DMS114 treated with DMSO at 0.1 percent for 48 hours (cell line): ENCODE measurements at regions not wholly inside any gene's neighbourhood (a gene's known extent, or its start where the extent isn't known, plus 50 kb on each side); places are given as distances from the start of the nearest gene placed in this dataset.

Experiments
- DNase-seq: peaks from one replicate; lab custom pipeline; 2025; ENCODE audit not compliant: unreplicated experiment; lab: John Stamatoyannopoulos, UW

- no peak for DNase-seq
These were observed 457.0 kb upstream of the KLF4 start for GRCh38 chr9:107946364-107947141.

- DNase-seq, result no peak
These were observed 456.4 kb upstream of the KLF4 start for GRCh38 chr9:107945961-107946360.

- no peak for DNase-seq
These were observed 455.9 kb upstream of the KLF4 start for GRCh38 chr9:107945493-107945892.

GRCh38 chr9:107944387-107944786 is 454.8 kb upstream of the KLF4 start:
- DNase-seq, result no peak

- no peak for DNase-seq
These were observed 454.3 kb upstream of the KLF4 start for GRCh38 chr9:107943901-107944300.

- no peak for DNase-seq
These were observed 453.3 kb upstream of the KLF4 start for GRCh38 chr9:107942856-107943255.

- no peak for DNase-seq
These were observed 452.7 kb upstream of the KLF4 start for GRCh38 chr9:107942291-107942690.

- DNase-seq, result no peak
These were observed 451.3 kb upstream of the KLF4 start for GRCh38 chr9:107940616-107941595.

- DNase-seq, result no peak
These were observed 449.3 kb upstream of the KLF4 start for GRCh38 chr9:107938801-107939386.

- DNase-seq, result no peak
These were observed 446.4 kb upstream of the KLF4 start for GRCh38 chr9:107935931-107936330.

GRCh38 chr9:107933516-107933915 is 443.9 kb upstream of the KLF4 start:
- DNase-seq, result no peak

- DNase-seq, result no peak
These were observed 443.5 kb upstream of the KLF4 start for GRCh38 chr9:107933097-107933496.

- DNase-seq, result no peak
These were observed 443.0 kb upstream of the KLF4 start for GRCh38 chr9:107932601-107933000.

GRCh38 chr9:107932046-107932445 is 442.5 kb upstream of the KLF4 start:
- no peak for DNase-seq

GRCh38 chr9:107931071-107931715 is 441.6 kb upstream of the KLF4 start:
- no peak for DNase-seq

GRCh38 chr9:107929443-107929842 is 439.9 kb upstream of the KLF4 start:
- DNase-seq, result no peak

- no peak for DNase-seq
These were observed 439.3 kb upstream of the KLF4 start for GRCh38 chr9:107928701-107929371.

GRCh38 chr9:107927276-107927675 is 437.7 kb upstream of the KLF4 start:
- no peak for DNase-seq

GRCh38 chr9:107925749-107926297 is 436.3 kb upstream of the KLF4 start:
- DNase-seq, result no peak

- no peak for DNase-seq
These were observed 432.7 kb upstream of the KLF4 start for GRCh38 chr9:107922260-107922659.
